Inflammatory macrophage treated with lipopolysaccharide for 4 hours (primary cell): ENCODE measurements at regions not wholly inside any gene's neighbourhood (a gene's known extent, or its start where the extent isn't known, plus 50 kb on each side); places are given as distances from the start of the nearest gene placed in this dataset.

Experiments
- DNase-seq: peaks from one replicate; pipeline ENCODE4 v3.0.0-alpha.2; 2020

GRCh38 chr4:182969651-182970279 lies 52.6 kb upstream of the DCTD start:
- DNase-seq, result peak; percentile 22

GRCh38 chr4:182968917-182969650 lies 51.9 kb upstream of the DCTD start:
- no peak for DNase-seq

GRCh38 chr4:182967403-182967802 lies 50.2 kb upstream of the DCTD start:
- no peak for DNase-seq
